ENCODE measurements at regions not wholly inside any gene's neighbourhood (a gene's known extent, or its start where the extent isn't known, plus 50 kb on each side); places are given as distances from the start of the nearest gene placed in this dataset.

DNA sequence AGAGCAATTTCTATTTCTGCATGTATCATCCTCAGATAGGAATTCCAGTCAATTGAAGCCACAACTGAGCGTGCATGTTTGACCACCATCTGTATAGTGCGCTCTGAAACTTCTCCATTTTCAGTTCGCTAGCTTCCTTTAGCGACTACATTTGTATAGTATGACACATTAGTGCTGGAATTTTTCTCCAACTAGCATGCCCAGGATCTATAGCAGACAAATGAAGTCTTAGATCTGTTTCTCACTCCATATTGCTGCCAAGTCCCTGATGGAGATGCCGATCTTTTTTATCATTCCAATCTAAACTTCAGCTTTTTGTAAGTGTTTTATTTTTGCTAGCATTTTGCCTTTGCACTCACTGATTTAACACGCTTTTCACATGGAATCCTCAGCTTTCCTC lies 774.8 kb upstream of the TENM3 start:
- DNase-seq (no peak), ATAC-seq (no peak)
- intact Hi-C loops (cut with DNase I), result no loop called here
- TF ChIP-seq, protein P1, sequence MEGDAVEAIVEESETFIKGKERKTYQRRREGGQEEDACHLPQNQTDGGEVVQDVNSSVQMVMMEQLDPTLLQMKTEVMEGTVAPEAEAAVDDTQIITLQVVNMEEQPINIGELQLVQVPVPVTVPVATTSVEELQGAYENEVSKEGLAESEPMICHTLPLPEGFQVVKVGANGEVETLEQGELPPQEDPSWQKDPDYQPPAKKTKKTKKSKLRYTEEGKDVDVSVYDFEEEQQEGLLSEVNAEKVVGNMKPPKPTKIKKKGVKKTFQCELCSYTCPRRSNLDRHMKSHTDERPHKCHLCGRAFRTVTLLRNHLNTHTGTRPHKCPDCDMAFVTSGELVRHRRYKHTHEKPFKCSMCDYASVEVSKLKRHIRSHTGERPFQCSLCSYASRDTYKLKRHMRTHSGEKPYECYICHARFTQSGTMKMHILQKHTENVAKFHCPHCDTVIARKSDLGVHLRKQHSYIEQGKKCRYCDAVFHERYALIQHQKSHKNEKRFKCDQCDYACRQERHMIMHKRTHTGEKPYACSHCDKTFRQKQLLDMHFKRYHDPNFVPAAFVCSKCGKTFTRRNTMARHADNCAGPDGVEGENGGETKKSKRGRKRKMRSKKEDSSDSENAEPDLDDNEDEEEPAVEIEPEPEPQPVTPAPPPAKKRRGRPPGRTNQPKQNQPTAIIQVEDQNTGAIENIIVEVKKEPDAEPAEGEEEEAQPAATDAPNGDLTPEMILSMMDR (IDR thresholded peaks at IDR 0.05), result no peak
- no peak overlapping the region for H3K27ac ChIP-seq
- no peaks in the 10 kb centered on the region for H3K27me3 ChIP-seq
- H3K4me1 ChIP-seq, result no peaks in the 10 kb centered on the region
- no peak overlapping the region for H3K4me3 ChIP-seq
- H3K9me3 ChIP-seq, result no peaks in the 10 kb centered on the region
- H3K36me3 ChIP-seq, result no peaks in the 10 kb centered on the region

DNA sequence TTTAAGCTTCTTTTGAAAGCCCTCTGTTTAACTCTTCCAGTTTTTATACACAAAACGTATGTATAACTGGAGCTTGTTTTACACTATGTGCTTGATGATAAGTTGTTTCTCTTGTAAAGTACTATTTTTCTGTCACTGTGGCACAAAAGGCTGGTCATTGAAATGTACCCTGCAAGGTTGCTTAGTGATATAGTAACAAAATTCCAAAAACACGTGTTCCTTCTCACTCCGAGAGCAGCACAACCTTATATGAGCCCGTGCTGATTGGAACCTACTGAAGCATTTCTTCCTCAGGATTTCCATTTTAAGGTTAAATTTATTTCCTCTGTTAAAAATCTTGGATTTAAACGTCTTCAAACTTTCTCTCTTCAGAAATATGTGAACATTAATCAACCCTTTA lies 772.9 kb upstream of the TENM3 start:
- Histone ChIP-seq H3K36me3 (no peaks in the 10 kb centered on the region), H3K4me3 (no peak overlapping the region), H3K9me3 (no peaks in the 10 kb centered on the region), H3K27me3 (no peaks in the 10 kb centered on the region), H3K4me1 (no peaks in the 10 kb centered on the region), H3K27ac (no peak overlapping the region)
- TF ChIP-seq, protein P1 (IDR thresholded peaks at IDR 0.05), result no peak
- DNase-seq (no peak), ATAC-seq (no peak)
- intact Hi-C loops (cut with DNase I), result no loop called here

DNA sequence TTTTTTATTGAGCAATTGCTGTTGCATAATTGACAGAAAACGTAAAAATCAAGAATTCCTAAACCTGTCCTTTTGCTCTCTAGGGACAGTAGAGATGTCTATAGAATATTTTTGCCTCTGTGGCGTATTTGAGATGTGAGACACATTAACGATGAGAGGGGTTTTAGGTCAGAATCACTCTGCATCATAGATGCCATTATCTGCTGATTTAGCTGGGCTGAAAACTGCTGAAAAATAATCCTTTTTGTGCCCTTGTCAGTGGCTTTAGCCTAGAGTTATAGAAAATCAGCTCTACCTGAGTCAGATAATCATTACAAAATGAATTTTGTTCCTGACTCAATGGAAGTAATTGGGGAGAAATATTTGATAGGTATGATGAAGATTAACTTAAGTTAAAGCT lies 767.8 kb upstream of the TENM3 start:
- Histone ChIP-seq H3K27ac (no peak overlapping the region), H3K36me3 (no peaks in the 10 kb centered on the region), H3K4me1 (no peaks in the 10 kb centered on the region), H3K27me3 (no peaks in the 10 kb centered on the region), H3K9me3 (no peaks in the 10 kb centered on the region), H3K4me3 (no peak overlapping the region)
- intact Hi-C loops (cut with DNase I), result no loop called here
- ATAC-seq (no peak), DNase-seq (no peak)
- TF ChIP-seq, protein P1 (IDR thresholded peaks at IDR 0.05), result no peak

DNA sequence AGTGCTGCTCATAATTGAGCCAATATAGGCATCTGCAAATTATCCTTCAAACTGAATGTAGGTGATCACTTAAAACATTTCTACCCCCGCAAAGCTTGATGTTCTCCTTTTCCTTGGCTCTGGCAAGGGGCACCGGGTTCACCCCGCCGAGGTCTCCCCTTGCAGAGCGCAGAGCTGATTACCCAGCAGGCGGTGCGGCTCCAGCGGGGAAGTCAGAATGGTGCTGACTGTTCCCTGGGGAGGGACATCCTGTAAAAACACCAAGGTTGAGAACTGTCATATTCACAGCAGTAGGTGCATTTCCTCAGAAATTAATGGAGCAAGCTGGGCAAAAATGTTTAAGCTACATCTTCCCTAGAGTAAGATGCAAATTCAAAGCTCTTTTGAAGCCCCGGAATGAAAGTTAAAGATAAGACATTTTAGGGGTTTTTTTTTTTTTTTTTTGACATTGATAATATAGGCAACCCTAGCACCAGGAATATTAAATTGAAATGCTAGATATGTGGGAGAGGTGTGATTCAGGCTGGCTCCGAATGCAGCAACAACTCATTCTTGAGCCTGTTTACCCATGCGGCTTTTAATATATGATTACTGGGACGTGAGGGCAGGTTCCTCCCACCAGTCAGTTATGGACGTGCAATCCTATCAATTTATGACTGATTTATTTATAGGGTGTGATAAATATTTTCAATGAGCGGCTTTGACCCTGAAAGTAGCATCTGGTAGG lies 767.3 kb upstream of the TENM3 start:
- intact Hi-C loops (cut with DNase I), result no loop called here
- Histone ChIP-seq H3K4me1 (no peaks in the 10 kb centered on the region), H3K27me3 (no peaks in the 10 kb centered on the region), H3K36me3 (no peaks in the 10 kb centered on the region), H3K4me3 (no peak overlapping the region), H3K27ac (no peak overlapping the region), H3K9me3 (no peaks in the 10 kb centered on the region)
- DNase-seq (no peak), ATAC-seq (no peak)
- TF ChIP-seq, protein P1 (IDR thresholded peaks at IDR 0.05), result no peak

DNA sequence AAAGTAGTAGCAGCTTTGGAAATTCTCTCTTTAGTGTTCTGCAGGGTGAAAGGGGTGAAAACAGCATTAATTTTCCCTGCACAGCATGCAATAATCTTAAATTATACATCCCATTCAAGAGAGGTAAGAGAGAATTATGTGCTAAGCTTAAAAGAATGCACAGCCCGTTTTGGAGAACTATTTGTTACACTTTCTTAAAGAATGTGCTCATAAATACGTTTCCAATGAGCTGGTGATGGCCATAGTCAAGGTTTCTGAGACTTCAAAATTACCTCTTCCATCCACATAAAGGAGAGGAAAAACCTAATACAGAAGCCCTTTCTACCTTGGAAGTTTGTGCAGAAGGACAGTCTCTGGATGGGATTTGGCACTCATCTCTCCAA lies 766.7 kb upstream of the TENM3 start:
- H3K36me3 ChIP-seq, result no peaks in the 10 kb centered on the region
- H3K27ac ChIP-seq, result no peak overlapping the region
- TF ChIP-seq, protein P1 (IDR thresholded peaks at IDR 0.05), result no peak
- ATAC-seq, result no peak
- H3K9me3 ChIP-seq, result no peaks in the 10 kb centered on the region
- intact Hi-C loops (cut with DNase I), result no loop called here
- no peak for DNase-seq
- no peak overlapping the region for H3K4me3 ChIP-seq
- no peaks in the 10 kb centered on the region for H3K4me1 ChIP-seq
- no peaks in the 10 kb centered on the region for H3K27me3 ChIP-seq

DNA sequence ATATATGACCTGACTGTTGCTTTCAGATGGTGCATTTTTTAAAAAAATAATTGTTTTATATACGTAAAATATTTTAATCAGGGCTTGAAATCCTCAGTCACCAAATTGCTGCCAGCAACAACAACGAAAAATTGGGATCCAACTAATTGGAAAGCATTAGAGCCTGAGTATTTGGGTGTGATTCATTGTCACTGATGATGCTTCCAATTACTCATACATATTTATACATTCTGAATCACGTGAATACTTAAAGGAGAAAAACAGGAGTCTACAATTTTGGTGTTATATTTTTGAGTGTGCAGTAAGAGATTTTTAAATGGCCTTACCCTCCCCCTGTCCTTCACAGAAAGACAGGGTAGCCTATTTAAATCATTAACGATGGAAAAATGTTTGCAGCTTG lies 765.6 kb upstream of the TENM3 start:
- TF ChIP-seq, protein P1 (IDR thresholded peaks at IDR 0.05), result no peak
- intact Hi-C loops (cut with DNase I), result no loop called here
- ATAC-seq (no peak), DNase-seq (no peak)
- Histone ChIP-seq H3K36me3 (no peaks in the 10 kb centered on the region), H3K4me3 (no peak overlapping the region), H3K27ac (no peak overlapping the region), H3K27me3 (no peaks in the 10 kb centered on the region), H3K4me1 (no peaks in the 10 kb centered on the region), H3K9me3 (no peaks in the 10 kb centered on the region)
